ENCODE measurements at regions not wholly inside any gene's neighbourhood (a gene's known extent, or its start where the extent isn't known, plus 50 kb on each side); places are given as distances from the start of the nearest gene placed in this dataset.

GRCh38 chr17:77740481-77740880, 218.0 kb upstream of the TNRC6C start:
- Mint-ChIP-seq H3K36me3 (ENCODE audit: low read depth) (peaks cover 2% of the 10 kb centered on the region), H3K27ac (ENCODE audit: unreplicated experiment) (no peak overlapping the region), H3K9me3 (peaks cover 2% of the 10 kb centered on the region), H3K4me1 (peaks cover 27% of the 10 kb centered on the region), H3K4me3 (no peak overlapping the region), H3K27me3 (ENCODE audit: low read depth) (peaks cover 2% of the 10 kb centered on the region)
- no peak for TF ChIP-seq CTCF (conservative IDR thresholded peaks at IDR 0.05)
- no peak for DNase-seq (ENCODE audit: low read depth, low spot score)

GRCh38 chr17:77741109-77741508, 217.4 kb upstream of the TNRC6C start:
- H3K36me3 Mint-ChIP-seq (ENCODE audit: low read depth): peaks cover 2% of the 10 kb centered on the region
- DNase-seq (ENCODE audit: low read depth, low spot score): no peak
- H3K4me1 Mint-ChIP-seq: peaks cover 29% of the 10 kb centered on the region
- H3K27me3 Mint-ChIP-seq (ENCODE audit: low read depth): peaks cover 2% of the 10 kb centered on the region
- no peak overlapping the region for H3K27ac Mint-ChIP-seq (ENCODE audit: unreplicated experiment)
- no peak overlapping the region for H3K4me3 Mint-ChIP-seq
- TF ChIP-seq CTCF (conservative IDR thresholded peaks at IDR 0.05): peak; percentile 58
- H3K9me3 Mint-ChIP-seq: peaks cover 6% of the 10 kb centered on the region

- Mint-ChIP-seq H3K4me1 (peaks cover 35% of the 10 kb centered on the region), H3K36me3 (ENCODE audit: low read depth) (peaks cover 2% of the 10 kb centered on the region), H3K27ac (ENCODE audit: unreplicated experiment) (no peak overlapping the region), H3K9me3 (peaks cover 8% of the 10 kb centered on the region), H3K4me3 (no peak overlapping the region), H3K27me3 (ENCODE audit: low read depth) (peaks cover 2% of the 10 kb centered on the region)
- no peak for DNase-seq (ENCODE audit: low read depth, low spot score)
- TF ChIP-seq CTCF (conservative IDR thresholded peaks at IDR 0.05): no peak
Measured at GRCh38 chr17:77742579-77742978, 215.9 kb upstream of the TNRC6C start.

- no peak overlapping the region for H3K4me3 Mint-ChIP-seq
- H3K36me3 Mint-ChIP-seq (ENCODE audit: low read depth): no peaks in the 10 kb centered on the region
- no peak for DNase-seq (ENCODE audit: low read depth, low spot score)
- H3K27ac Mint-ChIP-seq (ENCODE audit: unreplicated experiment): peak overlapping the region; percentile 87
- peaks cover 6% of the 10 kb centered on the region for H3K9me3 Mint-ChIP-seq
- peaks cover 27% of the 10 kb centered on the region for H3K4me1 Mint-ChIP-seq
- TF ChIP-seq CTCF (conservative IDR thresholded peaks at IDR 0.05): no peak
- H3K27me3 Mint-ChIP-seq (ENCODE audit: low read depth): no peaks in the 10 kb centered on the region
Measured at GRCh38 chr17:77744066-77744988, 214.2 kb upstream of the TNRC6C start.

- peaks cover 27% of the 10 kb centered on the region for H3K4me1 Mint-ChIP-seq
- H3K4me3 Mint-ChIP-seq: no peak overlapping the region
- H3K27ac Mint-ChIP-seq (ENCODE audit: unreplicated experiment): no peak overlapping the region
- TF ChIP-seq CTCF (conservative IDR thresholded peaks at IDR 0.05): no peak
- no peak for DNase-seq (ENCODE audit: low read depth, low spot score)
- H3K9me3 Mint-ChIP-seq: peaks cover 6% of the 10 kb centered on the region
- no peaks in the 10 kb centered on the region for H3K27me3 Mint-ChIP-seq (ENCODE audit: low read depth)
- H3K36me3 Mint-ChIP-seq (ENCODE audit: low read depth): no peaks in the 10 kb centered on the region
Measured at GRCh38 chr17:77745702-77746101, 212.8 kb upstream of the TNRC6C start.

Measured in neural crest cell (in vitro differentiated cells).